ENCODE measurements at regions not wholly inside any gene's neighbourhood (a gene's known extent, or its start where the extent isn't known, plus 50 kb on each side); places are given as distances from the start of the nearest gene placed in this dataset.

GRCh38 chr18:60180671-60181070 lies 191.9 kb downstream of the MC4R start:
- TF ChIP-seq CTCF (IDR thresholded peaks at IDR 0.05) (no peak), POLR2A (IDR thresholded peaks at IDR 0.05) (no peak)
